ENCODE measurements at regions not wholly inside any gene's neighbourhood (a gene's known extent, or its start where the extent isn't known, plus 50 kb on each side); places are given as distances from the start of the nearest gene placed in this dataset.

DNA sequence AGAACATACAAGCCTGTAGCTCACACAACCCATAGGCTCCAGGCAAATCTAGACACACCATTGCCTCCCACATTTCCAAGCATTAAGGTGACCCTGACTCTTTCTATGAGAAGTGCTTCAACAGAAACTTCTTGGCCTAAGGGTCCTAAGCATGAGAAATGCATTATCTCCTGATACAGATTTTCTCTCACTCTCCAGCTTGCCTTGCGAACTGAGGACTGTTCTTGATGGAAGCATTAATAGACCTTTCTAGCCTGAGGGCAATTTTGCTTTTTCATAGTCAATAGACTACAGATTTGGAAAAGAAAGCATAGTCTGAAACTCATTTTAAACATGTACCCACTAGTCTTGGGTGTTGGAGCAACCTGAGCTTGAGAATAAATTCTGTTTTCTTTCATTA is 1801.3 kb upstream of the PCDH7 start:
- TF ChIP-seq, protein P1, sequence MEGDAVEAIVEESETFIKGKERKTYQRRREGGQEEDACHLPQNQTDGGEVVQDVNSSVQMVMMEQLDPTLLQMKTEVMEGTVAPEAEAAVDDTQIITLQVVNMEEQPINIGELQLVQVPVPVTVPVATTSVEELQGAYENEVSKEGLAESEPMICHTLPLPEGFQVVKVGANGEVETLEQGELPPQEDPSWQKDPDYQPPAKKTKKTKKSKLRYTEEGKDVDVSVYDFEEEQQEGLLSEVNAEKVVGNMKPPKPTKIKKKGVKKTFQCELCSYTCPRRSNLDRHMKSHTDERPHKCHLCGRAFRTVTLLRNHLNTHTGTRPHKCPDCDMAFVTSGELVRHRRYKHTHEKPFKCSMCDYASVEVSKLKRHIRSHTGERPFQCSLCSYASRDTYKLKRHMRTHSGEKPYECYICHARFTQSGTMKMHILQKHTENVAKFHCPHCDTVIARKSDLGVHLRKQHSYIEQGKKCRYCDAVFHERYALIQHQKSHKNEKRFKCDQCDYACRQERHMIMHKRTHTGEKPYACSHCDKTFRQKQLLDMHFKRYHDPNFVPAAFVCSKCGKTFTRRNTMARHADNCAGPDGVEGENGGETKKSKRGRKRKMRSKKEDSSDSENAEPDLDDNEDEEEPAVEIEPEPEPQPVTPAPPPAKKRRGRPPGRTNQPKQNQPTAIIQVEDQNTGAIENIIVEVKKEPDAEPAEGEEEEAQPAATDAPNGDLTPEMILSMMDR (IDR thresholded peaks at IDR 0.05): no peak
- TF ChIP-seq REST (IDR thresholded peaks at IDR 0.05; ENCODE audit: insufficient read depth in 1 of 2, low read depth in 2 of 2, low read length in 1 of 2) (no peak), POLR2AphosphoS5 (IDR thresholded peaks at IDR 0.05; ENCODE audit: low read depth, low read length) (no peak)

Data from Panc1 (cell line).